OCI-LY1 (cell line): ENCODE measurements at regions not wholly inside any gene's neighbourhood (a gene's known extent, or its start where the extent isn't known, plus 50 kb on each side); places are given as distances from the start of the nearest gene placed in this dataset.

Source experiments
- EZH2 ChIP-seq: fragments of 200-600 bp; sonication (generic), shearing (Covaris generic); IDR thresholded peaks from 2 replicates; pipeline ENCODE4 v1.8.0; 2017; ENCODE audit warnings: borderline replicate concordance, mixed run types, mild to moderate bottlenecking, antibody characterized with exemption, low read length, moderate library complexity, mixed read lengths
- TF ChIP-seq, protein P1 (sequence below): fragments of 200-600 bp; sonication (generic), shearing (Covaris generic); IDR thresholded peaks from 2 replicates; pipeline ENCODE4 v1.5.1; 2017; ENCODE audit warnings: mild to moderate bottlenecking, antibody characterized with exemption, low read length, moderate library complexity, mixed read lengths

DNA sequence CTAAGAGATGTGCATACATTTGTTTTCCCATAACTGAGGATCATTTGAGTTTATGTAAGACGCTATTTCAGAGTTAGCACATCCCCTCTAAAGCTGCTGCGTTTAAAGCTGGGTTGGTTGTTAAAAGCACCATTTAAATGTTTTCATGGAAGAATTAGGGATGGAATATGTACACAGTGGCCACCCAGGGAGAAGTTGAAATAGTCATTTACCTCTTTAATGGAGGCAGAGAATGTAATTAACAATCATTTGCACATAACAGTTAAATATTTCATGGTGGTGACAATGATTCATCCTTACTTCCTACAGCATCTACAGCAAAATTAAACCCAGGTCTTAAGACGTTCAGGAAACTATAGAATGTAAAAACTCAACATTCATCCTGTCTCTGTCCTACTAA, 100.3 kb downstream of the KIF4B start:
- TF ChIP-seq, protein P1, sequence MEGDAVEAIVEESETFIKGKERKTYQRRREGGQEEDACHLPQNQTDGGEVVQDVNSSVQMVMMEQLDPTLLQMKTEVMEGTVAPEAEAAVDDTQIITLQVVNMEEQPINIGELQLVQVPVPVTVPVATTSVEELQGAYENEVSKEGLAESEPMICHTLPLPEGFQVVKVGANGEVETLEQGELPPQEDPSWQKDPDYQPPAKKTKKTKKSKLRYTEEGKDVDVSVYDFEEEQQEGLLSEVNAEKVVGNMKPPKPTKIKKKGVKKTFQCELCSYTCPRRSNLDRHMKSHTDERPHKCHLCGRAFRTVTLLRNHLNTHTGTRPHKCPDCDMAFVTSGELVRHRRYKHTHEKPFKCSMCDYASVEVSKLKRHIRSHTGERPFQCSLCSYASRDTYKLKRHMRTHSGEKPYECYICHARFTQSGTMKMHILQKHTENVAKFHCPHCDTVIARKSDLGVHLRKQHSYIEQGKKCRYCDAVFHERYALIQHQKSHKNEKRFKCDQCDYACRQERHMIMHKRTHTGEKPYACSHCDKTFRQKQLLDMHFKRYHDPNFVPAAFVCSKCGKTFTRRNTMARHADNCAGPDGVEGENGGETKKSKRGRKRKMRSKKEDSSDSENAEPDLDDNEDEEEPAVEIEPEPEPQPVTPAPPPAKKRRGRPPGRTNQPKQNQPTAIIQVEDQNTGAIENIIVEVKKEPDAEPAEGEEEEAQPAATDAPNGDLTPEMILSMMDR = no peak
- TF ChIP-seq EZH2 = no peak
